Endothelial cell of umbilical vein (primary cell): ENCODE measurements at regions not wholly inside any gene's neighbourhood (a gene's known extent, or its start where the extent isn't known, plus 50 kb on each side); places are given as distances from the start of the nearest gene placed in this dataset.

Source experiments
- BruUV-seq: library from RNA; stranded (reverse); fragments of 400-500 nt; replicated peaks from 2 replicates; lab custom pipeline; 2021; lab: Mats Ljungman, UMichigan
- CTCF ChIA-PET: fragments of 300-600, 350-600 bp; sonication (Branson Sonifier 250); formaldehyde crosslinking; loops from one replicate; lab custom pipeline; 2021; ENCODE audit warnings: antibody characterized with exemption, inconsistent platforms; lab: Charles Lee
- POLR2A ChIA-PET: fragments of 300-600, 350-600 bp; sonication (Branson Sonifier 250); formaldehyde crosslinking; loops from one replicate; lab custom pipeline; 2021; ENCODE audit warnings: antibody characterized with exemption, inconsistent platforms; lab: Charles Lee
- DNase-seq: peaks from one replicate; pipeline ENCODE4 v3.0.0-alpha.2; 2011; ENCODE audit warnings: low read depth, low spot score
- FAIRE-seq: peaks from 2 replicates; lab custom pipeline; 2011; peaks lifted over from hg19 to GRCh38; lab: Jason Lieb, UNC
- H2AFZ ChIP-seq: 2 replicates; pipeline ENCODE4 v1.6.0; 2012; ENCODE audit warnings: low read depth, low read length, control low read depth, inconsistent platforms
- H3K27ac ChIP-seq: 2 replicates; pipeline ENCODE4 v1.5.1; 2011; ENCODE audit warnings: low read depth, mild to moderate bottlenecking, control low read depth, low read length, moderate library complexity; ENCODE audit not compliant: insufficient read depth
- H3K27me3 ChIP-seq, 2 experiments: 2 replicates each; pipeline versions ENCODE4 v1.6.0 to v1.6.1; 2011; ENCODE audit warnings: low read length in 2 of 2, mixed read lengths in 1 of 2; ENCODE audit not compliant: control insufficient read depth in 2 of 2, insufficient read depth in 2 of 2
- H3K36me3 ChIP-seq, 2 experiments: 2 replicates in 1 of 2; 3 replicates in 1 of 2; pipeline ENCODE4 v1.5.1; 2011; ENCODE audit warnings: low read length in 2 of 2, mild to moderate bottlenecking in 1 of 2, moderate library complexity in 1 of 2; ENCODE audit not compliant: control insufficient read depth in 2 of 2, insufficient read depth in 2 of 2; ENCODE audit errors: extremely low read depth in 1 of 2
- H3K4me1 ChIP-seq: 3 replicates; pipeline ENCODE4 v1.5.1; 2011; ENCODE audit warnings: mild to moderate bottlenecking, low read length; ENCODE audit not compliant: control insufficient read depth, insufficient read depth; ENCODE audit errors: extremely low read depth
- H3K4me2 ChIP-seq: 2 replicates; pipeline ENCODE4 v1.6.1; 2011; ENCODE audit warnings: low read length, control low read depth, mixed read lengths; ENCODE audit not compliant: insufficient read depth
- H3K4me3 ChIP-seq, 3 experiments: fragments of 200-600 bp in 1 of 3; sonication (generic), shearing (Covaris generic) in 1 of 3; replicated peaks in 1 of 3; 2 replicates each; pipeline ENCODE4 v1.5.1; 2011 to 2016; ENCODE audit warnings: control low read depth in 3 of 3, low read length in 3 of 3, mild to moderate bottlenecking in 2 of 3, inconsistent platforms in 1 of 3, low read depth in 1 of 3, moderate library complexity in 1 of 3; ENCODE audit not compliant: insufficient read depth in 1 of 3
- H3K79me2 ChIP-seq: 2 replicates; pipeline ENCODE4 v1.6.0; 2012; ENCODE audit warnings: low read length, inconsistent platforms; ENCODE audit not compliant: control insufficient read depth, insufficient read depth
- H3K9ac ChIP-seq: replicated peaks from 2 replicates; pipeline ENCODE3; 2011; ENCODE audit warnings: low read length, control low read depth; ENCODE audit not compliant: insufficient read depth; ENCODE audit errors: extremely low read depth
- H3K9me1 ChIP-seq: replicated peaks from 3 replicates; pipeline ENCODE4 v1.6.0; 2011; ENCODE audit warnings: mild to moderate bottlenecking, low read length; ENCODE audit not compliant: control insufficient read depth, insufficient read depth; ENCODE audit errors: extremely low read depth
- H3K9me3 ChIP-seq: replicated peaks from 2 replicates; pipeline ENCODE4 v1.5.1; 2012; ENCODE audit warnings: low read length, inconsistent platforms; ENCODE audit not compliant: control insufficient read depth, insufficient read depth
- H4K20me1 ChIP-seq: replicated peaks from 2 replicates; pipeline ENCODE3; 2011; ENCODE audit warnings: mild to moderate bottlenecking, low read length; ENCODE audit not compliant: control insufficient read depth, insufficient read depth; ENCODE audit errors: extremely low read depth
- EZH2 ChIP-seq: IDR thresholded peaks from 2 replicates; pipeline ENCODE4 v1.6.1; 2012; ENCODE audit warnings: borderline replicate concordance, low read depth, mild to moderate bottlenecking, moderate library complexity, low read length, inconsistent platforms; ENCODE audit not compliant: severe bottlenecking
- FOS ChIP-seq: IDR thresholded peaks from 2 replicates; pipeline ENCODE4 v1.6.1; 2011; ENCODE audit warnings: mild to moderate bottlenecking, low read length, moderate library complexity, borderline replicate concordance; ENCODE audit not compliant: insufficient read depth
- GATA2 ChIP-seq: IDR thresholded peaks from 2 replicates; pipeline ENCODE4 v1.7.0; 2011; ENCODE audit warnings: low read depth, mild to moderate bottlenecking, moderate library complexity, mixed read lengths, low read length; ENCODE audit not compliant: insufficient read length, insufficient read depth
- JUN ChIP-seq: IDR thresholded peaks from 2 replicates; pipeline ENCODE4 v1.6.1; 2011; ENCODE audit warnings: borderline replicate concordance, low read depth; ENCODE audit not compliant: insufficient read length, insufficient read depth
- MAX ChIP-seq: IDR thresholded peaks from 2 replicates; pipeline ENCODE4 v1.6.1; 2011; ENCODE audit not compliant: insufficient read depth, insufficient read length
- MYC ChIP-seq: IDR thresholded peaks from one replicate; pipeline ENCODE4 v1.6.1; 2011; ENCODE audit warnings: mild to moderate bottlenecking, low read depth, low read length
- POLR2A ChIP-seq: IDR thresholded peaks from 2 replicates; pipeline ENCODE4 v1.6.1; 2012; ENCODE audit warnings: low read depth, mild to moderate bottlenecking, control low read depth, low read length
- POLR2AphosphoS5 ChIP-seq: IDR thresholded peaks from 2 replicates; pipeline ENCODE4 v1.6.1; 2012; ENCODE audit warnings: low read depth, mild to moderate bottlenecking, control low read depth, low read length, moderate library complexity; ENCODE audit not compliant: insufficient read depth
- dilution Hi-C: fragments of 300-500 bp; cut with MboI; formaldehyde crosslinking; loops from one replicate; pipeline ENCODE4 v1.15.0; 2019; ENCODE audit warnings: low sequenced_read_pairs; ENCODE audit not compliant: extremely low pct_ligation_motif_present
- intact Hi-C: fragments of 100-400 bp; cut with micrococcal nuclease; formaldehyde crosslinking; loops from one replicate; pipeline ENCODE4 v1.10.0; 2022
- TF ChIP-seq, protein P1 (sequence below), 2 donors: IDR thresholded peaks; 1 replicate in 1 of 2; 2 replicates in 1 of 2; pipeline ENCODE4 v1.5.1; 2011; ENCODE audit warnings: low read length in 2 of 2, mild to moderate bottlenecking in 2 of 2, moderate library complexity in 2 of 2, control low read depth in 1 of 2, inconsistent platforms in 1 of 2, low read depth in 1 of 2; ENCODE audit not compliant: insufficient read depth in 1 of 2; ENCODE audit errors: extremely low read depth in 1 of 2

GRCh38 chr18:67001052-67001451, 397.2 kb upstream of the CDH19 start:
- ChIA-PET CTCF (no interaction called here), POLR2A (no interaction called here)

More at GRCh38 chr18:67001052-67001451, 397.2 kb upstream of the CDH19 start:
- BruUV-seq, result no TSS peak
- no peaks in the 10 kb centered on the region for H3K9me3 ChIP-seq
- DNase-seq, result no peak
- H3K4me1 ChIP-seq, result no peaks in the 10 kb centered on the region
- no peaks in the 10 kb centered on the region for H3K27me3 ChIP-seq
- no peaks in the 10 kb centered on the region for H3K9me1 ChIP-seq
- H3K79me2 ChIP-seq, result no peaks in the 10 kb centered on the region
- H3K4me3 ChIP-seq, result no peak overlapping the region
- H3K9ac ChIP-seq, result no peak overlapping the region
- H3K36me3 ChIP-seq, result no peaks in the 10 kb centered on the region
- no peaks in the 10 kb centered on the region for H4K20me1 ChIP-seq
- H3K27ac ChIP-seq, result no peak overlapping the region
- no peak for TF ChIP-seq POLR2AphosphoS5
- TF ChIP-seq POLR2A, result no peak
- no peak for TF ChIP-seq EZH2
- no peak for TF ChIP-seq MYC
- TF ChIP-seq, protein P1, sequence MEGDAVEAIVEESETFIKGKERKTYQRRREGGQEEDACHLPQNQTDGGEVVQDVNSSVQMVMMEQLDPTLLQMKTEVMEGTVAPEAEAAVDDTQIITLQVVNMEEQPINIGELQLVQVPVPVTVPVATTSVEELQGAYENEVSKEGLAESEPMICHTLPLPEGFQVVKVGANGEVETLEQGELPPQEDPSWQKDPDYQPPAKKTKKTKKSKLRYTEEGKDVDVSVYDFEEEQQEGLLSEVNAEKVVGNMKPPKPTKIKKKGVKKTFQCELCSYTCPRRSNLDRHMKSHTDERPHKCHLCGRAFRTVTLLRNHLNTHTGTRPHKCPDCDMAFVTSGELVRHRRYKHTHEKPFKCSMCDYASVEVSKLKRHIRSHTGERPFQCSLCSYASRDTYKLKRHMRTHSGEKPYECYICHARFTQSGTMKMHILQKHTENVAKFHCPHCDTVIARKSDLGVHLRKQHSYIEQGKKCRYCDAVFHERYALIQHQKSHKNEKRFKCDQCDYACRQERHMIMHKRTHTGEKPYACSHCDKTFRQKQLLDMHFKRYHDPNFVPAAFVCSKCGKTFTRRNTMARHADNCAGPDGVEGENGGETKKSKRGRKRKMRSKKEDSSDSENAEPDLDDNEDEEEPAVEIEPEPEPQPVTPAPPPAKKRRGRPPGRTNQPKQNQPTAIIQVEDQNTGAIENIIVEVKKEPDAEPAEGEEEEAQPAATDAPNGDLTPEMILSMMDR (IDR thresholded peaks at IDR 0.05; ENCODE audit: extremely low read depth in 1 of 2, insufficient read depth in 1 of 2, low read depth in 1 of 2, low read length in 2 of 2), result no peak
- TF ChIP-seq GATA2, result no peak
- TF ChIP-seq FOS, result no peak
- no peak for TF ChIP-seq JUN
- TF ChIP-seq MAX, result no peak
- no peak for FAIRE-seq
- H3K4me2 ChIP-seq, result no peak overlapping the region
- dilution Hi-C loops (no loop called here), intact Hi-C loops (no loop called here)
- H2AFZ ChIP-seq, result no peak overlapping the region
